H1 (cell line): ENCODE measurements at regions not wholly inside any gene's neighbourhood (a gene's known extent, or its start where the extent isn't known, plus 50 kb on each side); places are given as distances from the start of the nearest gene placed in this dataset.

Source experiments
- CTCF ChIA-PET: fragments of 300-600 bp; sonication (Branson Sonifier 250); formaldehyde crosslinking; loops from one replicate; lab custom pipeline; 2021; ENCODE audit not compliant: partially characterized antibody; lab: Charles Lee
- POLR2A ChIA-PET: fragments of 300-600 bp; sonication (Branson Sonifier 250); formaldehyde crosslinking; loops from one replicate; lab custom pipeline; 2021; ENCODE audit warnings: inconsistent platforms; ENCODE audit not compliant: partially characterized antibody; lab: Charles Lee
- DNase-seq, 2 experiments: peaks; one replicate each; pipeline versions ENCODE4 v3.0.0 to v3.0.0-alpha.2; 2010 to 2022; ENCODE audit warnings: low spot score in 2 of 2, low read depth in 1 of 2, mixed read lengths in 1 of 2
- FAIRE-seq: peaks from 2 replicates; lab custom pipeline; 2011; peaks lifted over from hg19 to GRCh38; lab: Jason Lieb, UNC
- H2AFZ ChIP-seq: 2 replicates; pipeline ENCODE4 v1.8.1; 2012; ENCODE audit warnings: low read length, inconsistent platforms
- H2AK5ac ChIP-seq: 2 replicates; pipeline ENCODE4 v1.6.1; 2013; ENCODE audit warnings: low read depth, low read length
- H2BK120ac ChIP-seq: replicated peaks from 2 replicates; pipeline ENCODE3; 2013; ENCODE audit warnings: low read depth, low read length, inconsistent platforms
- H2BK12ac ChIP-seq: 2 replicates; pipeline ENCODE4 v1.6.1; 2013; ENCODE audit warnings: low read depth, low read length
- H2BK15ac ChIP-seq: 2 replicates; pipeline ENCODE4 v1.6.1; 2013; ENCODE audit warnings: low read length
- H2BK20ac ChIP-seq: 2 replicates; pipeline ENCODE4 v1.6.1; 2013; ENCODE audit warnings: low read length
- H2BK5ac ChIP-seq: 2 replicates; pipeline ENCODE4 v1.6.1; 2013; ENCODE audit warnings: low read depth, low read length
- H3K14ac ChIP-seq: 2 replicates; pipeline ENCODE4 v1.6.1; 2013; ENCODE audit warnings: inconsistent platforms; ENCODE audit not compliant: insufficient read length
- H3K18ac ChIP-seq: 2 replicates; pipeline ENCODE4 v1.6.1; 2013; ENCODE audit warnings: low read length; ENCODE audit errors: extremely low read depth
- H3K23ac ChIP-seq: 2 replicates; pipeline ENCODE4 v1.6.1; 2013; ENCODE audit warnings: inconsistent platforms; ENCODE audit not compliant: insufficient read length
- H3K23me2 ChIP-seq: 2 replicates; pipeline ENCODE4 v1.6.1; 2013; ENCODE audit warnings: low read depth, low read length
- H3K27ac ChIP-seq: 2 replicates; pipeline ENCODE4 v1.6.1; 2011; ENCODE audit warnings: low read depth, low read length, inconsistent platforms
- H3K27me3 ChIP-seq, 4 experiments: replicated peaks in 1 of 4; 1 replicate in 1 of 4; 2 replicates in 3 of 4; pipeline versions ENCODE4 v1.6.1 to v1.8.1; 2011 to 2013; ENCODE audit warnings: low read length in 3 of 4, mild to moderate bottlenecking in 3 of 4, inconsistent platforms in 2 of 4, mixed read lengths in 2 of 4, moderate library complexity in 1 of 4; ENCODE audit not compliant: control insufficient read depth in 3 of 4, insufficient read depth in 3 of 4; ENCODE audit errors: extremely low read depth in 1 of 4
- H3K36me3 ChIP-seq, 4 experiments: 2 replicates each; pipeline versions ENCODE4 v1.6.1 to v1.8.1; 2011 to 2013; ENCODE audit warnings: mild to moderate bottlenecking in 4 of 4, low read length in 3 of 4, moderate library complexity in 2 of 4, control low read depth in 1 of 4, inconsistent platforms in 1 of 4; ENCODE audit not compliant: insufficient read depth in 4 of 4, control insufficient read depth in 2 of 4
- H3K4ac ChIP-seq: replicated peaks from 2 replicates; pipeline ENCODE3; 2013; ENCODE audit warnings: low read length, low read depth, mixed read lengths, inconsistent platforms; ENCODE audit not compliant: insufficient read length
- H3K4me1 ChIP-seq, 4 experiments: replicated peaks in 1 of 4; 1 replicate in 1 of 4; 2 replicates in 3 of 4; pipeline versions ENCODE4 v1.6.1 to v1.8.1; 2011 to 2013; ENCODE audit warnings: low read length in 3 of 4, inconsistent platforms in 2 of 4, mixed read lengths in 1 of 4; ENCODE audit not compliant: insufficient read depth in 4 of 4, control insufficient read depth in 3 of 4
- H3K4me2 ChIP-seq, 2 experiments: 2 replicates each; pipeline versions ENCODE4 v1.6.1 to v1.8.1; 2011 to 2013; ENCODE audit warnings: low read depth in 2 of 2, low read length in 2 of 2, control low read depth in 1 of 2, inconsistent platforms in 1 of 2, mild to moderate bottlenecking in 1 of 2; ENCODE audit not compliant: insufficient read depth in 1 of 2
- H3K4me3 ChIP-seq, 4 experiments: fragments of 200-600, 300-600 bp in 1 of 4; sonication (generic), shearing (Covaris generic), sonication (Bioruptor Twin) in 1 of 4; 2 replicates each; pipeline versions ENCODE4 v1.5.1 to v1.8.1; 2011 to 2016; ENCODE audit warnings: low read length in 4 of 4, low read depth in 3 of 4, control low read depth in 2 of 4, inconsistent platforms in 2 of 4, mild to moderate bottlenecking in 2 of 4, mixed read lengths in 1 of 4, moderate library complexity in 1 of 4; ENCODE audit not compliant: insufficient read depth in 2 of 4; ENCODE audit errors: extremely low read depth in 1 of 4
- H3K56ac ChIP-seq: replicated peaks from 2 replicates; pipeline ENCODE3; 2013; ENCODE audit warnings: low read depth, mild to moderate bottlenecking, mixed read lengths, low read length, inconsistent platforms; ENCODE audit not compliant: insufficient read length
- H3K79me1 ChIP-seq: 2 replicates; pipeline ENCODE4 v1.6.1; 2013; ENCODE audit warnings: low read depth, low read length, control low read depth
- H3K79me2 ChIP-seq, 2 experiments: 2 replicates each; pipeline versions ENCODE4 v1.6.1 to v1.8.1; 2012 to 2013; ENCODE audit warnings: low read length in 2 of 2, mild to moderate bottlenecking in 2 of 2, inconsistent platforms in 1 of 2; ENCODE audit not compliant: insufficient read depth in 2 of 2, control insufficient read depth in 1 of 2
- H3K9ac ChIP-seq, 4 experiments: replicated peaks in 1 of 4; 1 replicate in 1 of 4; 2 replicates in 3 of 4; pipeline versions ENCODE4 v1.6.1 to v1.8.1; 2011 to 2013; ENCODE audit warnings: low read depth in 3 of 4, low read length in 3 of 4, control low read depth in 2 of 4, mild to moderate bottlenecking in 2 of 4, moderate library complexity in 2 of 4, inconsistent platforms in 1 of 4; ENCODE audit errors: extremely low read depth in 1 of 4
- H3K9me3 ChIP-seq, 2 experiments: 2 replicates each; pipeline versions ENCODE4 v1.6.1 to v1.8.1; 2012 to 2013; ENCODE audit warnings: mild to moderate bottlenecking in 2 of 2, moderate library complexity in 2 of 2, control low read depth in 1 of 2, inconsistent platforms in 1 of 2, low read depth in 1 of 2, low read length in 1 of 2, mixed read lengths in 1 of 2; ENCODE audit not compliant: insufficient read depth in 2 of 2
- H4K20me1 ChIP-seq, 2 experiments: replicated peaks in 1 of 2; 2 replicates each; pipeline versions ENCODE3 to v1.8.1; 2011 to 2013; ENCODE audit warnings: inconsistent platforms in 2 of 2, low read length in 2 of 2, mild to moderate bottlenecking in 1 of 2; ENCODE audit not compliant: insufficient read depth in 2 of 2, control insufficient read depth in 1 of 2
- H4K5ac ChIP-seq: 2 replicates; pipeline ENCODE4 v1.6.1; 2013; ENCODE audit warnings: low read length, low read depth, mixed read lengths, inconsistent platforms; ENCODE audit not compliant: insufficient read length
- H4K8ac ChIP-seq: 2 replicates; pipeline ENCODE4 v1.8.0; 2013; ENCODE audit warnings: mild to moderate bottlenecking, moderate library complexity, low read length, inconsistent platforms; ENCODE audit not compliant: insufficient read depth; ENCODE audit errors: extremely low read depth
- H4K91ac ChIP-seq: replicated peaks from 2 replicates; pipeline ENCODE3; 2013; ENCODE audit warnings: low read length, mixed read lengths, inconsistent platforms; ENCODE audit not compliant: insufficient read length
- ATF2 ChIP-seq: IDR thresholded peaks from 2 replicates; pipeline ENCODE4 v1.6.1; 2012; ENCODE audit warnings: low read length, inconsistent platforms
- CBX8 ChIP-seq: fragments of 300-800, 300-1000 bp; sonication (generic); IDR thresholded peaks from 2 replicates; pipeline ENCODE4 v1.7.1; 2016; ENCODE audit warnings: low read depth, low read length, borderline replicate concordance
- EGR1 ChIP-seq: IDR thresholded peaks from 2 replicates; pipeline ENCODE4 v1.6.1; 2011; ENCODE audit warnings: low read depth, low read length, borderline replicate concordance
- KDM1A ChIP-seq: fragments of 200-600, 300-600 bp; sonication (generic); IDR thresholded peaks from 2 replicates; pipeline ENCODE4 v1.7.1; 2016; ENCODE audit warnings: mild to moderate bottlenecking, low read length, borderline replicate concordance
- RNF2 ChIP-seq: fragments of 200-900, 300-1000 bp; sonication (generic); IDR thresholded peaks from 2 replicates; pipeline ENCODE4 v1.7.1; 2016; ENCODE audit warnings: borderline replicate concordance, low read depth, mild to moderate bottlenecking, antibody characterized with exemption, low read length; ENCODE audit not compliant: poor library complexity, severe bottlenecking; ENCODE audit errors: missing control alignments
- SIN3A ChIP-seq, 2 experiments: IDR thresholded peaks in 1 of 2; conservative IDR thresholded peaks in 1 of 2; 2 replicates each; pipeline ENCODE4 v1.6.1; 2011 to 2012; ENCODE audit warnings: low read length in 2 of 2, improper control_type of control experiment in 1 of 2, low read depth in 1 of 2, mild to moderate bottlenecking in 1 of 2
- SP2 ChIP-seq: IDR thresholded peaks from 2 replicates; pipeline ENCODE4 v1.6.1; 2012; ENCODE audit warnings: mild to moderate bottlenecking, low read length, inconsistent platforms
- TAF7 ChIP-seq: optimal IDR thresholded peaks from 2 replicates; pipeline ENCODE3; 2011; ENCODE audit warnings: low read depth, mild to moderate bottlenecking, inconsistent platforms, low read length, moderate library complexity, borderline replicate concordance
- ZNF274 ChIP-seq: IDR thresholded peaks from 2 replicates; pipeline ENCODE4 v1.7.0; 2012; ENCODE audit warnings: low read length, borderline replicate concordance; ENCODE audit errors: extremely low read depth
- WGBS, 2 experiments: shearing (Covaris generic) in 1 of 2; methylation state at CpG; one replicate each; pipeline versions ENCODE4 v1.1.6 to v1.1.7; 2013 to 2015; ENCODE audit warnings: low lambda C conversion rate in 2 of 2, mixed read lengths in 2 of 2, inconsistent platforms in 1 of 2, low coverage in 1 of 2, missing lambda C conversion rate in 1 of 2; ENCODE audit not compliant: insufficient replicate concordance in 2 of 2, insufficient coverage in 1 of 2, insufficient read length in 1 of 2; ENCODE audit errors: extremely low coverage in 1 of 2, missing lambda C conversion rate in 1 of 2; 5-methylcytosine and 5-hydroxymethylcytosine counted together

- CTCF ChIA-PET, result interaction anchor here (1.1 to 1.3 kb wide), 2 partner anchors 9 to 303 kb away, joined by 3 to 4 read pairs; no protein-coding TSS in a partner anchor
- 0 out of 2 replicates have a peak, but pooled peaks cover 4% of the 10 kb centered on the region for H3K23me2 ChIP-seq
- H2BK5ac ChIP-seq, result no peak overlapping the region
- H2BK20ac ChIP-seq, result no peak overlapping the region
- no peak overlapping the region for H2BK15ac ChIP-seq
- H2BK12ac ChIP-seq, result no peak overlapping the region
- FAIRE-seq (no peak), DNase-seq (no peak)
- no peak overlapping the region for H3K4me3 ChIP-seq
- H3K79me1 ChIP-seq, result no peaks in the 10 kb centered on the region
- H2AFZ ChIP-seq, result no peak overlapping the region
- H3K9ac ChIP-seq, result no peak overlapping the region
- no peak overlapping the region for H2AK5ac ChIP-seq
- H3K4me1 ChIP-seq, result peaks cover 0 to 8% (median 1%) of the 10 kb centered on the region in 4 experiments; a peak in 3 of 7 replicates
- H3K18ac ChIP-seq, result no peak overlapping the region
- H2BK120ac ChIP-seq, result no peak overlapping the region
- 92% methylated on average over 16 of the region's 16 CpGs; no CpG with 5 or more reads in 1 of the 2 experiments for WGBS, 2 experiments
- H4K8ac ChIP-seq, result no peak overlapping the region
- no peak overlapping the region for H4K5ac ChIP-seq
- no peaks in the 10 kb centered on the region for H3K36me3 ChIP-seq
- H3K4me2 ChIP-seq, result no peak overlapping the region
- H3K14ac ChIP-seq, result no peak overlapping the region
- no peak overlapping the region for H3K56ac ChIP-seq
- H3K79me2 ChIP-seq, result no peaks in the 10 kb centered on the region
- H3K9me3 ChIP-seq, result no peaks in the 10 kb centered on the region
- H4K91ac ChIP-seq, result no peak overlapping the region
- no peaks in the 10 kb centered on the region for H3K27me3 ChIP-seq
- POLR2A ChIA-PET, result no interaction called here
- no peak overlapping the region for H3K4ac ChIP-seq
- no peak overlapping the region for H3K27ac ChIP-seq
- no peaks in the 10 kb centered on the region for H4K20me1 ChIP-seq
- no peak overlapping the region for H3K23ac ChIP-seq
- no peak for TF ChIP-seq RNF2
- TF ChIP-seq CBX8, result no peak
- TF ChIP-seq TAF7, result no peak
- no peak for TF ChIP-seq EGR1
- TF ChIP-seq KDM1A, result no peak
- no peak for TF ChIP-seq ATF2
- no peak for TF ChIP-seq SP2
- no peak for TF ChIP-seq ZNF274
- no peak for TF ChIP-seq SIN3A (conservative IDR thresholded peaks at IDR 0.05 in 1 of 2, IDR thresholded peaks at IDR 0.05 in 1 of 2; ENCODE audit: low read depth in 1 of 2, low read length in 2 of 2)
Observed at GRCh38 chr2:45191146-45191863, 182.1 kb upstream of the SIX2 start.
